Prostate gland (tissue), 2 donors: ENCODE measurements at regions not wholly inside any gene's neighbourhood (a gene's known extent, or its start where the extent isn't known, plus 50 kb on each side); places are given as distances from the start of the nearest gene placed in this dataset.

Source experiments
- CTCF ChIP-seq, 4 experiments: fragments of 200-600 bp in 2 of 4; fragments of 450-650 bp in 2 of 4; sonication (generic) in 2 of 4; IDR thresholded peaks; 1 replicate in 3 of 4; 2 replicates in 1 of 4; pipeline ENCODE4 v1.5.1; 2016 to 2019; ENCODE audit warnings: antibody characterized with exemption in 4 of 4, mild to moderate bottlenecking in 2 of 4, moderate library complexity in 2 of 4
- POLR2A ChIP-seq: fragments of 450-650 bp; IDR thresholded peaks from one replicate; pipeline ENCODE4 v1.6.1; 2016; ENCODE audit warnings: antibody characterized with exemption, mild to moderate bottlenecking
- POLR2AphosphoS5 ChIP-seq: sonication (generic); formaldehyde crosslinking; IDR thresholded peaks from one replicate; pipeline ENCODE4 v1.6.1; 2017; ENCODE audit warnings: antibody characterized with exemption

GRCh38 chr12:68414988-68415387 lies 82.8 kb upstream of the MDM1 start:
- TF ChIP-seq POLR2AphosphoS5: no peak
- no peak for TF ChIP-seq POLR2A
- TF ChIP-seq CTCF (IDR thresholded peaks at IDR 0.05): no peak
